HG03039 (cell line): ENCODE measurements at regions not wholly inside any gene's neighbourhood (a gene's known extent, or its start where the extent isn't known, plus 50 kb on each side); places are given as distances from the start of the nearest gene placed in this dataset.

Source experiments
- ATAC-seq: cut with Tn5 transposase; IDR thresholded peaks from one replicate; pipeline ENCODE4 v1.9.1; 2021; ENCODE audit warnings: mild to moderate bottlenecking, moderate library complexity; ENCODE audit not compliant: unreplicated experiment

- no peak for ATAC-seq
Measured at GRCh38 chr2:6381326-6381725, 484.4 kb downstream of the CMPK2 start.

GRCh38 chr2:6384341-6384740 lies 481.4 kb downstream of the CMPK2 start:
- ATAC-seq, result no peak

- ATAC-seq, result no peak
Measured at GRCh38 chr2:6392354-6392753, 473.4 kb downstream of the CMPK2 start.

GRCh38 chr2:6392966-6393365 lies 472.7 kb downstream of the CMPK2 start:
- no peak for ATAC-seq

- no peak for ATAC-seq
Measured at GRCh38 chr2:6393819-6394218, 471.9 kb downstream of the CMPK2 start.

GRCh38 chr2:6394276-6394675 lies 471.4 kb downstream of the CMPK2 start:
- no peak for ATAC-seq

GRCh38 chr2:6398421-6398820 lies 467.3 kb downstream of the CMPK2 start:
- ATAC-seq, result no peak

GRCh38 chr2:6401301-6401700 lies 464.4 kb downstream of the CMPK2 start:
- no peak for ATAC-seq

- ATAC-seq, result no peak
Measured at GRCh38 chr2:6408057-6408456, 457.6 kb downstream of the CMPK2 start.

- no peak for ATAC-seq
Measured at GRCh38 chr2:6410313-6410712, 455.4 kb downstream of the CMPK2 start.

GRCh38 chr2:6412533-6413091 lies 453.1 kb downstream of the CMPK2 start:
- no peak for ATAC-seq

- no peak for ATAC-seq
Measured at GRCh38 chr2:6417050-6417449, 448.7 kb downstream of the CMPK2 start.

GRCh38 chr2:6418291-6418690 lies 447.4 kb downstream of the CMPK2 start:
- ATAC-seq, result no peak

- no peak for ATAC-seq
Measured at GRCh38 chr2:6421138-6421730, 444.5 kb downstream of the CMPK2 start.

GRCh38 chr2:6421888-6422287 lies 443.8 kb downstream of the CMPK2 start:
- ATAC-seq, result no peak

- ATAC-seq, result no peak
Measured at GRCh38 chr2:6423157-6423556, 442.6 kb downstream of the CMPK2 start.

GRCh38 chr2:6423944-6424343 lies 441.8 kb downstream of the CMPK2 start:
- no peak for ATAC-seq

GRCh38 chr2:6425032-6425431 lies 440.7 kb downstream of the CMPK2 start:
- ATAC-seq, result no peak

- no peak for ATAC-seq
Measured at GRCh38 chr2:6429210-6429986, 436.3 kb downstream of the CMPK2 start.

GRCh38 chr2:6434438-6434837 lies 431.3 kb downstream of the CMPK2 start:
- ATAC-seq, result no peak

- ATAC-seq, result no peak
Measured at GRCh38 chr2:6441800-6442199, 423.9 kb downstream of the CMPK2 start.

- ATAC-seq, result no peak
Measured at GRCh38 chr2:6442252-6442985, 423.3 kb downstream of the CMPK2 start.
